ENCODE measurements at regions not wholly inside any gene's neighbourhood (a gene's known extent, or its start where the extent isn't known, plus 50 kb on each side); places are given as distances from the start of the nearest gene placed in this dataset.

GRCh38 chr1:239505094-239505493 is 118.7 kb downstream of the CHRM3 start:
- Histone ChIP-seq H3K36me3 (no peaks in the 10 kb centered on the region), H3K4me3 (no peak overlapping the region), H3K27me3 (no peaks in the 10 kb centered on the region), H3K9me3 (no peaks in the 10 kb centered on the region), H3K27ac (no peak overlapping the region), H3K4me1 (ENCODE audit: insufficient read depth) (no peaks in the 10 kb centered on the region)
- TF ChIP-seq EP300 (IDR thresholded peaks at IDR 0.05) (no peak), POLR2A (IDR thresholded peaks at IDR 0.05) (no peak), CTCF (IDR thresholded peaks at IDR 0.05) (no peak)
- no peak for DNase-seq
- intact Hi-C loops (cut with DNase I) = no loop called here

- no peaks in the 10 kb centered on the region for H3K36me3 ChIP-seq
- TF ChIP-seq POLR2A (IDR thresholded peaks at IDR 0.05) = no peak
- no peak for TF ChIP-seq EP300 (IDR thresholded peaks at IDR 0.05)
- TF ChIP-seq CTCF (IDR thresholded peaks at IDR 0.05) = no peak
- no peak overlapping the region for H3K27ac ChIP-seq
- intact Hi-C loops (cut with DNase I) = no loop called here
- no peaks in the 10 kb centered on the region for H3K9me3 ChIP-seq
- 93 to 98% (median 96%) methylated on average over 1 of the region's 1 CpG for WGBS, 3 donors
- H3K27me3 ChIP-seq = no peaks in the 10 kb centered on the region
- no peaks in the 10 kb centered on the region for H3K4me1 ChIP-seq (ENCODE audit: insufficient read depth)
- no peak for DNase-seq
- no peak overlapping the region for H3K4me3 ChIP-seq
Measured at GRCh38 chr1:239507826-239508225, 121.5 kb downstream of the CHRM3 start.

GRCh38 chr1:239511875-239512274 is 125.5 kb downstream of the CHRM3 start:
- DNase-seq = no peak
- intact Hi-C loops (cut with DNase I) = loop anchor here in 1 of 4 donors (10.0 kb wide), 1 partner anchor 467 kb away; no protein-coding TSS in a partner anchor
- no peaks in the 10 kb centered on the region for H3K9me3 ChIP-seq
- 86 to 87% (median 87%) methylated on average over 2 of the region's 2 CpGs for WGBS, 3 donors
- H3K4me1 ChIP-seq (ENCODE audit: insufficient read depth) = peaks cover 1% of the 10 kb centered on the region
- H3K27ac ChIP-seq = peak overlapping the region in 1 of 2 donors; percentile 23
- no peaks in the 10 kb centered on the region for H3K27me3 ChIP-seq
- H3K4me3 ChIP-seq = no peak overlapping the region
- TF ChIP-seq CTCF (IDR thresholded peaks at IDR 0.05) (no peak), POLR2A (IDR thresholded peaks at IDR 0.05) (no peak), EP300 (IDR thresholded peaks at IDR 0.05) (no peak)
- H3K36me3 ChIP-seq = no peaks in the 10 kb centered on the region

GRCh38 chr1:239516579-239516978 is 130.2 kb downstream of the CHRM3 start:
- intact Hi-C loops (cut with DNase I) = loop anchor here in 1 of 4 donors (10.0 kb wide), 1 partner anchor 472 kb away; no protein-coding TSS in a partner anchor
- TF ChIP-seq EP300 (IDR thresholded peaks at IDR 0.05) (no peak), POLR2A (IDR thresholded peaks at IDR 0.05) (no peak)
- no peaks in the 10 kb centered on the region for H3K36me3 ChIP-seq

GRCh38 chr1:239526391-239526790 is 140.0 kb downstream of the CHRM3 start:
- Histone ChIP-seq H3K27ac (no peak overlapping the region), H3K4me3 (no peak overlapping the region), H3K36me3 (no peaks in the 10 kb centered on the region), H3K9me3 (no peaks in the 10 kb centered on the region), H3K27me3 (no peaks in the 10 kb centered on the region), H3K4me1 (ENCODE audit: insufficient read depth) (peaks cover 2% of the 10 kb centered on the region)
- 58 to 63% (median 59%) methylated on average over 4 of the region's 4 CpGs for WGBS, 3 donors
- no peak for TF ChIP-seq EP300 (IDR thresholded peaks at IDR 0.05)
- TF ChIP-seq POLR2A (IDR thresholded peaks at IDR 0.05) = no peak
- TF ChIP-seq CTCF (IDR thresholded peaks at IDR 0.05) = no peak
- no peak for DNase-seq
- intact Hi-C loops (cut with DNase I) = no loop called here

More at GRCh38 chr1:239516579-239516978, 130.2 kb downstream of the CHRM3 start:
- Histone ChIP-seq H3K27ac (no peak overlapping the region), H3K4me1 (ENCODE audit: insufficient read depth) (peaks cover 1% of the 10 kb centered on the region), H3K27me3 (no peaks in the 10 kb centered on the region), H3K4me3 (no peak overlapping the region), H3K9me3 (no peaks in the 10 kb centered on the region)
- WGBS, 3 donors = 91 to 95% (median 92%) methylated on average over 9 of the region's 9 CpGs
- no peak for DNase-seq

All from ovary (tissue), 7 donors.